ENCODE measurements at regions not wholly inside any gene's neighbourhood (a gene's known extent, or its start where the extent isn't known, plus 50 kb on each side); places are given as distances from the start of the nearest gene placed in this dataset.
A peak's percentile ranks its signal among the peaks of the same experiment; 100 is the strongest.

- TF ChIP-seq CTCF (IDR thresholded peaks at IDR 0.05; ENCODE audit: unreplicated experiment in 3 of 3) = no peak
- no peaks in the 10 kb centered on the region for H3K9me3 Mint-ChIP-seq
- H3K27me3 Mint-ChIP-seq (ENCODE audit: low read depth) = peaks cover 12% of the 10 kb centered on the region
- H3K4me3 Mint-ChIP-seq = no peak overlapping the region
- peaks cover 15% of the 10 kb centered on the region for H3K36me3 Mint-ChIP-seq (ENCODE audit: low read depth)
- no peak overlapping the region for H3K27ac Mint-ChIP-seq
- H3K4me1 Mint-ChIP-seq = peaks cover 35% of the 10 kb centered on the region
Observed at GRCh38 chr2:120945832-120946499, 210.3 kb downstream of the GLI2 start.

- no peak for TF ChIP-seq CTCF (IDR thresholded peaks at IDR 0.05; ENCODE audit: unreplicated experiment in 3 of 3)
Observed at GRCh38 chr2:120947327-120947726, 211.7 kb downstream of the GLI2 start.

GRCh38 chr2:120947982-120948661, 212.5 kb downstream of the GLI2 start:
- Mint-ChIP-seq H3K27me3 (ENCODE audit: low read depth) (peaks cover 9% of the 10 kb centered on the region), H3K4me1 (peaks cover 26% of the 10 kb centered on the region), H3K36me3 (ENCODE audit: low read depth) (peaks cover 14% of the 10 kb centered on the region), H3K27ac (no peak overlapping the region), H3K4me3 (no peak overlapping the region), H3K9me3 (no peaks in the 10 kb centered on the region)
- TF ChIP-seq CTCF (IDR thresholded peaks at IDR 0.05; ENCODE audit: unreplicated experiment in 3 of 3) = no peak

More at GRCh38 chr2:120947327-120947726, 211.7 kb downstream of the GLI2 start:
- peaks cover 28% of the 10 kb centered on the region for H3K4me1 Mint-ChIP-seq
- H3K27me3 Mint-ChIP-seq (ENCODE audit: low read depth) = peaks cover 7% of the 10 kb centered on the region
- no peaks in the 10 kb centered on the region for H3K9me3 Mint-ChIP-seq
- H3K36me3 Mint-ChIP-seq (ENCODE audit: low read depth) = peaks cover 17% of the 10 kb centered on the region
- H3K4me3 Mint-ChIP-seq = no peak overlapping the region
- no peak overlapping the region for H3K27ac Mint-ChIP-seq

GRCh38 chr2:120948662-120949011, 213.0 kb downstream of the GLI2 start:
- H3K4me1 Mint-ChIP-seq = peaks cover 31% of the 10 kb centered on the region
- no peaks in the 10 kb centered on the region for H3K9me3 Mint-ChIP-seq
- peaks cover 19% of the 10 kb centered on the region for H3K36me3 Mint-ChIP-seq (ENCODE audit: low read depth)
- H3K4me3 Mint-ChIP-seq = no peak overlapping the region
- no peak overlapping the region for H3K27ac Mint-ChIP-seq
- TF ChIP-seq CTCF (IDR thresholded peaks at IDR 0.05; ENCODE audit: unreplicated experiment in 3 of 3) = no peak
- peaks cover 10% of the 10 kb centered on the region for H3K27me3 Mint-ChIP-seq (ENCODE audit: low read depth)

- no peak overlapping the region for H3K27ac Mint-ChIP-seq
- H3K9me3 Mint-ChIP-seq = no peaks in the 10 kb centered on the region
Observed at GRCh38 chr2:120949027-120949956, 213.6 kb downstream of the GLI2 start.

More at GRCh38 chr2:120949027-120949956, 213.6 kb downstream of the GLI2 start:
- peak in 1 of 3 experiments; percentile 10 for TF ChIP-seq CTCF (IDR thresholded peaks at IDR 0.05; ENCODE audit: unreplicated experiment in 3 of 3)
- Mint-ChIP-seq H3K27me3 (ENCODE audit: low read depth) (peaks cover 14% of the 10 kb centered on the region), H3K4me3 (no peak overlapping the region), H3K4me1 (peaks cover 32% of the 10 kb centered on the region), H3K36me3 (ENCODE audit: low read depth) (peaks cover 18% of the 10 kb centered on the region)

All from nephron (organoid).